ENCODE measurements at regions not wholly inside any gene's neighbourhood (a gene's known extent, or its start where the extent isn't known, plus 50 kb on each side); places are given as distances from the start of the nearest gene placed in this dataset.

DNA sequence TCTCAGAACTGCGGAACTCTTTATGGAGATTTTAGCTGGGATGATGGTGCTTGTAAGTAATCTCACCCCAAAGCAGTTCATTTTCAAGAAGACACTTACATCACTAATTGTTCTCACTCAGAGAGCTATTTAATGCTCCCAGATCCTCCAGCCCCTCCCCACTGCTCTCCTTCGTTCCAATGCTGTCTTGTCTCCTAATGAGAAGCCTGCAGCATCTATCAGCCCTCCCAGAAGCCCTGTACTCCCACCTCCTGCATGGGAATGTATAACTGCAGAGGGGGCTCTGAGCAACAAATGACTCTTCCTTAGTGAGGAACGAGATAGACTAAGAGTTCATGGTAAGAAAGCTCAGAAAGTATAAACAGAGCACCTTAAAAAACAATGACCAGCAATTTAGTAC lies 377.4 kb upstream of the RUNX1 start:
- TF ChIP-seq, protein P1, sequence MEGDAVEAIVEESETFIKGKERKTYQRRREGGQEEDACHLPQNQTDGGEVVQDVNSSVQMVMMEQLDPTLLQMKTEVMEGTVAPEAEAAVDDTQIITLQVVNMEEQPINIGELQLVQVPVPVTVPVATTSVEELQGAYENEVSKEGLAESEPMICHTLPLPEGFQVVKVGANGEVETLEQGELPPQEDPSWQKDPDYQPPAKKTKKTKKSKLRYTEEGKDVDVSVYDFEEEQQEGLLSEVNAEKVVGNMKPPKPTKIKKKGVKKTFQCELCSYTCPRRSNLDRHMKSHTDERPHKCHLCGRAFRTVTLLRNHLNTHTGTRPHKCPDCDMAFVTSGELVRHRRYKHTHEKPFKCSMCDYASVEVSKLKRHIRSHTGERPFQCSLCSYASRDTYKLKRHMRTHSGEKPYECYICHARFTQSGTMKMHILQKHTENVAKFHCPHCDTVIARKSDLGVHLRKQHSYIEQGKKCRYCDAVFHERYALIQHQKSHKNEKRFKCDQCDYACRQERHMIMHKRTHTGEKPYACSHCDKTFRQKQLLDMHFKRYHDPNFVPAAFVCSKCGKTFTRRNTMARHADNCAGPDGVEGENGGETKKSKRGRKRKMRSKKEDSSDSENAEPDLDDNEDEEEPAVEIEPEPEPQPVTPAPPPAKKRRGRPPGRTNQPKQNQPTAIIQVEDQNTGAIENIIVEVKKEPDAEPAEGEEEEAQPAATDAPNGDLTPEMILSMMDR (IDR thresholded peaks at IDR 0.05): no peak

DNA sequence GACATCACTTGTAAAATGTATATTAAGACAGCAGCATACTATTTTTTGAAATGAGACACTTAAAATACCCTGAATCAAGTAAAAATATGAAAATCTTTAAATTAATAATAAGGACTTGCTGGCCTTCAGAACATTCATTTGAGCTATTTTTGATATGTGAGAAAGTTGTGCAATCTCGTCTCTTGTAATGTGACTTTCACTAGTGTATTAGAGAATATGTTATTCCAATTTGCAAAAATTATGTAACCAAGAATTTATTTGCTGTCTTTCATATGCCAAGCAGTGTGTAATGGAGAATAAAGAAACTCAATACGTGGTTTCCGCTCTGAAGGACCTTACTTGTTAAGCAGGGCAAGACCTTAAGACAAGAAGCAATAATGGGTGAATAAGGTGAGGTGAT lies 375.0 kb upstream of the RUNX1 start:
- TF ChIP-seq, protein P1 (IDR thresholded peaks at IDR 0.05): no peak

- TF ChIP-seq, protein P1 (IDR thresholded peaks at IDR 0.05): no peak
Observed at GRCh38 chr21:35423709-35424108, 374.6 kb upstream of the RUNX1 start.

GRCh38 chr21:35422011-35422410 lies 372.9 kb upstream of the RUNX1 start:
- TF ChIP-seq, protein P1 (IDR thresholded peaks at IDR 0.05): no peak

DNA sequence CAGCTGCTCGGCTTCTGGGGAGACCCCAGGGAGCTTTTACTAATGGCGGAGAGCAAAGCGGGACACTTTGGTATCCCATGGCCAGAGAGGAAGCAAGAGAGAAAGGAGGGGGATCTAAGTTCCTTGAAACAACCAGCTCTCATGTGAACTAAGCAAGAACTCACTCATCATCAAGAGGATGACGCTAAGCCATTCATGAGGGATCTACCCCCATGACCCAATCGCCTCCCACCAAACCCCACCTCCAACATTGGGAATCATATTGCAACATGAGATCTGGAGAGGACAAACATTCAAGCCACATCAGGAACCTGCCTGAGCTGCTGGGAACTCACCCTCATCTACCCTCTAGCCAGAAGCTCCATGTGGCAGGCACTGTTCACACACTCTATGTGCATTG lies 372.1 kb upstream of the RUNX1 start:
- TF ChIP-seq, protein P1 (IDR thresholded peaks at IDR 0.05): no peak

DNA sequence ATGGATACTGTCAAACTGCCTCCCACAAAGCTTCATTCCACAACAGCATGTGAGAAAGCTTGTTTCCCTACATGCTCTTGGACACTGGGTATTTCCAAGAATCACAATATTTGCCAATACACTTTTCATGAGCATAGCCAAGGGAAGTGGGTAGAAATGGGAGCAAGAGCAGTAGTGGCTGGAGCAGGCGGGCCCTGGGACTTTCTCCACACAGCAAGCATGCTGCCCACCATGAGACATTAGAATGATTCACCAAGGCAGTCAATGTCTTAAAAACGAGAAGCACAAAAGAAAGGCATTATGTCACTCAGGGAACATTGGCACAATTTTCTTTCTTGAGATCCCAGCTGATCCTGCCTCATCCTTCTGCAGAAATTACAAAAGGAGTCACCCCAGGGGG lies 371.6 kb upstream of the RUNX1 start:
- TF ChIP-seq, protein P1 (IDR thresholded peaks at IDR 0.05): no peak

DNA sequence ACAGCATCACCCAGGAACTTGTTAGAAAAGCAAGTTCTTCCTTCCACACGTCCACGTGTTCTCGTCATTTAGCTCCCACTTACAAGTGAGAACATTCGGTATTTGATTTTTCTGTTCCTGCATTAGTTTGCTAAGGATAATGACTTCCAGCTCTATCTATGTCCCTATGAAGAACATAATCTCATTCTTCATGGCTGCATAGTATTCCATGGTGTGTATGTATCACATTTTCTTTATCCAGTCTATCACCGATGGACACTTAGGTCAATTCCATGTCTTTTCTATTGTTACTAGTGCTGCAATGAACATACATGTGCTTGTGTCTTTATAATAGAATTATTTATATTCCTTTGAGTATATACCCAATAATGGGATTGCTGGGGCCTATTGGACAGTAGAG lies 368.7 kb upstream of the RUNX1 start:
- TF ChIP-seq, protein P1 (IDR thresholded peaks at IDR 0.05): no peak

DNA sequence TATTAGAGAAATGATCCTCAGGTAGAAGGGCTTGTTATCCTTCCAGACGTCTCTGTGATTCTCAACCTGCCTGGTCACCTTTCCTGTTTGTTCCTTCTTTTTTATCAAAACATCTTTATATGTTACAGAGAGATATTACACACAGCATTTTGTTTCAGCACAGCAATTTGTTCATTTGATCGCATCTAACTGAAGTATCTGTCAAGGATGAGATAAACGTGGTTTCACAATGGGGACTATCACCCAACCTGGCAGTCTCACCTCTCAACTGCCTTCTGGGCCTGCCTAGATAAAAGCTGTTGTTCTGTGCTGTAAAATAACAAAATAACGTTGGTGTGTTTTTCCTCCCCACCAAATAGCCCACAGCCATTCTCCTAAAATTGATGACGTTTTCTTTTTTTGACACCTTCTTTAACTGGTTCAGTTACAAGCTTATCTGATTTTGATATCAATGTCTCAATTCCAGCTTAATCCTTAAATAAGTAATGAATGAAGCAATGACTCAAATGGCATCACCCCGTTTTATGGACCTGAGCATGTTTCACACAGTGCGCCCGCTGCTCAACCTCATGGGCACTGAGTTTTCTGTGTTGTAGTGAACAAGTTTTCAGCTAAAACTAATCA lies 367.9 kb upstream of the RUNX1 start:
- TF ChIP-seq, protein P1 (IDR thresholded peaks at IDR 0.05): no peak
